IMR-90 (cell line): ENCODE measurements at regions not wholly inside any gene's neighbourhood (a gene's known extent, or its start where the extent isn't known, plus 50 kb on each side); places are given as distances from the start of the nearest gene placed in this dataset.

ENCODE experiments used
- CEBPB ChIP-seq: IDR thresholded peaks from 2 replicates; pipeline ENCODE4 v1.6.1; 2012; ENCODE audit warnings: low read depth, low read length, improper control_type of control experiment
- NFE2L2 ChIP-seq: fragments of 150-350 bp; IDR thresholded peaks from 2 replicates; pipeline ENCODE4 v1.6.1; 2016; ENCODE audit warnings: low read depth, mild to moderate bottlenecking, low read length
- POLR2A ChIP-seq: IDR thresholded peaks from 2 replicates; pipeline ENCODE4 v1.6.1; 2012; ENCODE audit warnings: mild to moderate bottlenecking, low read depth, low read length
- RCOR1 ChIP-seq: IDR thresholded peaks from 2 replicates; pipeline ENCODE4 v1.6.1; 2012; ENCODE audit warnings: mild to moderate bottlenecking, low read length, improper control_type of control experiment; ENCODE audit not compliant: insufficient replicate concordance
- RFX5 ChIP-seq: IDR thresholded peaks from 2 replicates; pipeline ENCODE4 v1.8.0; 2012; ENCODE audit warnings: low read depth, mild to moderate bottlenecking, low read length, moderate library complexity
- TF ChIP-seq, protein P1 (sequence below): fragments of 150-350 bp; IDR thresholded peaks from 2 replicates; pipeline ENCODE4 v1.6.1; 2016; ENCODE audit warnings: low read depth, mild to moderate bottlenecking, low read length, moderate library complexity, borderline replicate concordance

DNA sequence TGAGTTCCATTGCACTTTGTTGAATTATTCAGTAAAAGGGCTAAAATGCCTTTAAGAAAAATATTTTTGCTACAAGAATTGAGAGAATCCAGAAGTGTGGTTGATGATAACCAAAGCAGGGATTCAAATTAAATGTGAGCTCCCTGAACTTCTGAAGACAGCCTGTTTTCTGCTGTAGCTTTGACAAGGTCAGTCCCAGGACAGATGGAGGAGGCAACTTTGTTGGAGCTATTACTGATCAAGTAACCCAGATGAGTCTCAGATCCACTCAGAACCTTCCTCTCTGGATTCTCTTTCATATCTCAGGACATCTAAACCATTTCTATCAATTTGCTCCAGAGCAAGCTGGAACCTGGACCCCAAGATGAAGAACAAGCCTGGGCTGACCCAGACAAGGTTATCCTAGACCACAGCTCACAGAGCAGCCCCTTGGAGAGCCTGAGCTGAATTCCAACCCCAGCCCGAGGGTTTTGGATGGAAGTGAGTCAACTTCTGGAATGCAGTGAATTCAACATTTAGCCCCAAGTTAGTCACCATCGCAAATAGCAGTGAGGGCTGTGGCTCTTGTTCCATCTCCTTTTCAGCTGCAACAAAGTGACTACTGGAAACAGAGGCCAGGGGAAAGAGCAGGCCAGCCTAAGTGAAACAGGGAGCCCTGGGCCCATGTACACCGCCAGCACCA lies 137.8 kb upstream of the TSC22D1 start (continued):
- TF ChIP-seq CEBPB (no peak), NFE2L2 (no peak), RFX5 (no peak), POLR2A (no peak), RCOR1 (peak; percentile 62)
- TF ChIP-seq, protein P1, sequence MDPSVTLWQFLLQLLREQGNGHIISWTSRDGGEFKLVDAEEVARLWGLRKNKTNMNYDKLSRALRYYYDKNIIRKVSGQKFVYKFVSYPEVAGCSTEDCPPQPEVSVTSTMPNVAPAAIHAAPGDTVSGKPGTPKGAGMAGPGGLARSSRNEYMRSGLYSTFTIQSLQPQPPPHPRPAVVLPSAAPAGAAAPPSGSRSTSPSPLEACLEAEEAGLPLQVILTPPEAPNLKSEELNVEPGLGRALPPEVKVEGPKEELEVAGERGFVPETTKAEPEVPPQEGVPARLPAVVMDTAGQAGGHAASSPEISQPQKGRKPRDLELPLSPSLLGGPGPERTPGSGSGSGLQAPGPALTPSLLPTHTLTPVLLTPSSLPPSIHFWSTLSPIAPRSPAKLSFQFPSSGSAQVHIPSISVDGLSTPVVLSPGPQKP = no peak
